ENCODE measurements at regions not wholly inside any gene's neighbourhood (a gene's known extent, or its start where the extent isn't known, plus 50 kb on each side); places are given as distances from the start of the nearest gene placed in this dataset.

DNA sequence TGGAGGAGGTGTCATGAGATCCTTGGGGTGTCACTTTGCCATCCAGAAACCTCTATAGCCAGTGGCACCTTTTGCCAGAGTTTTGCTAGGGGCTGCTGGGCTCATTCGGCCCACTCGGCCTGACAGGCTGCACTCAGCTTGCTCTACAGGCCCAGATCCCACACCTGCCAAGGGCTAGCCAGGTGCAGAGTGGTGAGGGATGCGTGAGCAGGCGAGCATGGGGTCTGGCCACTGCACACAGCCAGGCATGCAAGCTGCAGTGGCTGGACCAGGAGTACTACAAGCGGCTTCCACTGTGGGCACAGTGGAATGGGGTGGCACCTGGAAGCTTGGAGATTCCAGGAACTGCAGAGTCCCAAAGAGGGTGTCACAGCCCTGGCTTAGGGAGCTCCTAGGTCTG is 372.7 kb downstream of the CHSY3 start:
- TF ChIP-seq, protein P1, sequence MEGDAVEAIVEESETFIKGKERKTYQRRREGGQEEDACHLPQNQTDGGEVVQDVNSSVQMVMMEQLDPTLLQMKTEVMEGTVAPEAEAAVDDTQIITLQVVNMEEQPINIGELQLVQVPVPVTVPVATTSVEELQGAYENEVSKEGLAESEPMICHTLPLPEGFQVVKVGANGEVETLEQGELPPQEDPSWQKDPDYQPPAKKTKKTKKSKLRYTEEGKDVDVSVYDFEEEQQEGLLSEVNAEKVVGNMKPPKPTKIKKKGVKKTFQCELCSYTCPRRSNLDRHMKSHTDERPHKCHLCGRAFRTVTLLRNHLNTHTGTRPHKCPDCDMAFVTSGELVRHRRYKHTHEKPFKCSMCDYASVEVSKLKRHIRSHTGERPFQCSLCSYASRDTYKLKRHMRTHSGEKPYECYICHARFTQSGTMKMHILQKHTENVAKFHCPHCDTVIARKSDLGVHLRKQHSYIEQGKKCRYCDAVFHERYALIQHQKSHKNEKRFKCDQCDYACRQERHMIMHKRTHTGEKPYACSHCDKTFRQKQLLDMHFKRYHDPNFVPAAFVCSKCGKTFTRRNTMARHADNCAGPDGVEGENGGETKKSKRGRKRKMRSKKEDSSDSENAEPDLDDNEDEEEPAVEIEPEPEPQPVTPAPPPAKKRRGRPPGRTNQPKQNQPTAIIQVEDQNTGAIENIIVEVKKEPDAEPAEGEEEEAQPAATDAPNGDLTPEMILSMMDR (IDR thresholded peaks at IDR 0.05): no peak
- TF ChIP-seq EP300 (IDR thresholded peaks at IDR 0.05; ENCODE audit: low read depth): no peak

Measured in transverse colon (tissue), 3 donors.